Gastroesophageal sphincter (tissue), 4 donors: ENCODE measurements at regions not wholly inside any gene's neighbourhood (a gene's known extent, or its start where the extent isn't known, plus 50 kb on each side); places are given as distances from the start of the nearest gene placed in this dataset.

Experiments used
- ATAC-seq: fragments of 150-250 bp; one replicate; pipeline ENCODE4 v1.9.1; 2016; ENCODE audit warnings: mild to moderate bottlenecking, moderate library complexity
- H3K27ac ChIP-seq, 4 donors: fragments of 200-600 bp; sonication (generic) in 3 of 4; 1 replicate in 3 of 4; 2 replicates in 1 of 4; pipeline ENCODE4 v1.5.1; 2016 to 2019
- H3K27me3 ChIP-seq: fragments of 200-600 bp; sonication (generic); one replicate; pipeline ENCODE4 v1.5.1; 2019
- H3K36me3 ChIP-seq, 2 donors: fragments of 200-600 bp; sonication (generic); one replicate each; pipeline ENCODE4 v1.5.1; 2019; ENCODE audit warnings: control low read depth in 1 of 2
- H3K4me1 ChIP-seq, 3 donors: fragments of 200-600 bp; sonication (generic); 1 replicate in 2 of 3; 2 replicates in 1 of 3; pipeline ENCODE4 v1.5.1; 2016 to 2019; ENCODE audit warnings: control low read depth in 2 of 3
- H3K4me3 ChIP-seq, 2 donors: fragments of 200-600 bp; sonication (generic); one replicate each; pipeline ENCODE4 v1.5.1; 2019; ENCODE audit warnings: mild to moderate bottlenecking in 1 of 2, moderate library complexity in 1 of 2
- H3K9me3 ChIP-seq, 3 donors: fragments of 200-600 bp; sonication (generic); one replicate each; pipeline ENCODE4 v1.5.1; 2017 to 2019; ENCODE audit warnings: control low read depth in 2 of 3
- EP300 ChIP-seq: sonication (generic); formaldehyde crosslinking; IDR thresholded peaks from one replicate; pipeline ENCODE4 v1.6.1; 2017; ENCODE audit warnings: antibody characterized with exemption, mild to moderate bottlenecking
- POLR2A ChIP-seq, 2 donors: fragments of 450-650 bp; IDR thresholded peaks; one replicate each; pipeline ENCODE4 v1.6.1; 2017; ENCODE audit warnings: antibody characterized with exemption in 2 of 2, mild to moderate bottlenecking in 2 of 2, moderate library complexity in 1 of 2
- POLR2AphosphoS5 ChIP-seq: sonication (generic); formaldehyde crosslinking; IDR thresholded peaks from one replicate; pipeline ENCODE4 v1.6.1; 2017; ENCODE audit warnings: antibody characterized with exemption
- WGBS, 2 donors: methylation state at CpG; one replicate each; pipeline ENCODE4 v1.1.5; 2018; ENCODE audit warnings: low coverage in 1 of 2; 5-methylcytosine and 5-hydroxymethylcytosine counted together
- small RNA-seq, 4 donors: library from RNA; depleted of rRNA; stranded (forward); fragments of <200 nt; gene quantifications; one replicate each; pipeline ENCODE3, GENCODE V24; 2016
- TF ChIP-seq, protein P1 (sequence below), 4 experiments: fragments of 200-600 bp in 2 of 4; fragments of 450-650 bp in 2 of 4; sonication (generic) in 1 of 4; IDR thresholded peaks; one replicate each; pipeline ENCODE4 v1.5.1; 2017 to 2019; ENCODE audit warnings: antibody characterized with exemption in 4 of 4, mild to moderate bottlenecking in 2 of 4, moderate library complexity in 2 of 4

DNA sequence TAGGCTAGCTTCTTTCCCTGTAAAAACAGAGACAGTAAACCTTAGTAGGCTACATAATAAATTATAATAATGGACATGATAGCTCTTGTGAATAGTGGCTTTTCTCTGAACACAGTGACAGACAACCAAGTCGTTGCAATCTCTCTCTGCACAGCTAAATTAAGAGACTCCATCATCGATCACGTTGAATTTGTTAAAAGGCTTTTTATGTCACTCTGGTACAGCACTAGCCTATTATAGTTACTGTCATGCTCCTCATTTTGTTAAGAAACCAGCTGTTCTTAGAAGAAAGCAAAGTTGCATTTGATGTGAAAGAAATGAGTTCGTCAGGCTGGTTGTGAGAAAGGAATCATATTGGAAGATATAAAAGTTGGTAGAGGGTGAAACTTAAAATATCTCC is 50.3 kb upstream of the ARHGAP28 start:
- Histone ChIP-seq H3K27ac (no peak overlapping the region), H3K27me3 (peaks cover 7% of the 10 kb centered on the region), H3K36me3 (no peaks in the 10 kb centered on the region), H3K9me3 (no peaks in the 10 kb centered on the region), H3K4me3 (no peak overlapping the region), H3K4me1 (no peaks in the 10 kb centered on the region)
- ATAC-seq: no peak
- 50 to 57% methylated on average over 4 of the region's 4 CpGs for WGBS, 2 donors
- TF ChIP-seq POLR2AphosphoS5: no peak
- TF ChIP-seq, protein P1, sequence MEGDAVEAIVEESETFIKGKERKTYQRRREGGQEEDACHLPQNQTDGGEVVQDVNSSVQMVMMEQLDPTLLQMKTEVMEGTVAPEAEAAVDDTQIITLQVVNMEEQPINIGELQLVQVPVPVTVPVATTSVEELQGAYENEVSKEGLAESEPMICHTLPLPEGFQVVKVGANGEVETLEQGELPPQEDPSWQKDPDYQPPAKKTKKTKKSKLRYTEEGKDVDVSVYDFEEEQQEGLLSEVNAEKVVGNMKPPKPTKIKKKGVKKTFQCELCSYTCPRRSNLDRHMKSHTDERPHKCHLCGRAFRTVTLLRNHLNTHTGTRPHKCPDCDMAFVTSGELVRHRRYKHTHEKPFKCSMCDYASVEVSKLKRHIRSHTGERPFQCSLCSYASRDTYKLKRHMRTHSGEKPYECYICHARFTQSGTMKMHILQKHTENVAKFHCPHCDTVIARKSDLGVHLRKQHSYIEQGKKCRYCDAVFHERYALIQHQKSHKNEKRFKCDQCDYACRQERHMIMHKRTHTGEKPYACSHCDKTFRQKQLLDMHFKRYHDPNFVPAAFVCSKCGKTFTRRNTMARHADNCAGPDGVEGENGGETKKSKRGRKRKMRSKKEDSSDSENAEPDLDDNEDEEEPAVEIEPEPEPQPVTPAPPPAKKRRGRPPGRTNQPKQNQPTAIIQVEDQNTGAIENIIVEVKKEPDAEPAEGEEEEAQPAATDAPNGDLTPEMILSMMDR (IDR thresholded peaks at IDR 0.05): no peak
- no peak for TF ChIP-seq EP300
- TF ChIP-seq POLR2A (IDR thresholded peaks at IDR 0.05): no peak

Small RNA genes lying in the stretch of these regions (small RNA-seq; reads per million reads assigned to genes)
- gene RN7SL282P: 0 reads per million in 4 donors
